WI38 (cell line): ENCODE measurements at regions not wholly inside any gene's neighbourhood (a gene's known extent, or its start where the extent isn't known, plus 50 kb on each side); places are given as distances from the start of the nearest gene placed in this dataset.

Source experiments
- H3K4me3 ChIP-seq: 2 replicates; pipeline ENCODE4 v1.5.1; 2011; ENCODE audit warnings: low read depth, mild to moderate bottlenecking, control low read depth, low read length
- CTCF ChIP-seq: IDR thresholded peaks from 2 replicates; pipeline ENCODE4 v1.5.1; 2012; ENCODE audit warnings: low read depth, mild to moderate bottlenecking, control low read depth, low read length

GRCh38 chr11:112658431-112658878 is 302.8 kb upstream of the NCAM1 start:
- no peak overlapping the region for H3K4me3 ChIP-seq
- TF ChIP-seq CTCF = no peak

DNA sequence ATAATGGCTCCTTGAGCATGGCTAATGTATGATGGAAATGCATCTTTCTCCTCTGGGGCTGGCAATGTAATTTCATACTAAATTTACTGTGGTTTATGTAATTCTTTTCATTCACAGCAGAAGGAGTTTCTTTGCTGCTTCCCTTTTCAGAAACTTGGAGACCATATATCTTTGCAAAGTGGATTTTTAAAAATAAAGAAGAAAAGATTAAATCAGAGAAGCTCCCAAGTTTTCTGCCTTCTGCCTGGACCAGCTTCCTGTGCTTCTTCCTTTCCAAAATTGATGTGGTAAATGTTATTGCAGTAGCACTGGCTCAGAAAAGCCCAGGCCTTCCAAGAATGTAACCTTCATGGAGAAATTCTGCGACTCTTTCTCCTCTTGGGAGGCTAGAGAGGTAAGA is 300.1 kb upstream of the NCAM1 start:
- H3K4me3 ChIP-seq = no peak overlapping the region
- TF ChIP-seq CTCF = no peak

DNA sequence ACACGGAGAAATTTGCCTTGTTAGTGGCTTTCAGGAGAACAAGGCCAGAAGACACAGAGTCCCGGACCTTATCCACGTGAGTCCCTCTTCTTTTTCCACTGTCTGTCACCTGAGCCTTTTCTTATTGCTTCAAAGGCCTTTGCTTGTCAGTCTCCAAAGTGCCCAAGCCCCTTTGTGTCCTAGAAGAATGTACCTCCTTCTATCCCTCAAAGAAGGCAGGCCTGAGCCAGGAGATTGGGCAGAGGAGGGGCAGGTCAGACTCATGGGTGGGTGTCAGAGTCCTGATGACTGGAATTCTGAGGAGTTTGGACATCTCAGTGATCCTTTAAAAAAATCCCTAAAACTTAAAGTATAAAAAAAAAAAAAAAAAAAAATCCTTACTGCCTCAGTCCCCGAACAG is 299.6 kb upstream of the NCAM1 start:
- TF ChIP-seq CTCF = no peak

DNA sequence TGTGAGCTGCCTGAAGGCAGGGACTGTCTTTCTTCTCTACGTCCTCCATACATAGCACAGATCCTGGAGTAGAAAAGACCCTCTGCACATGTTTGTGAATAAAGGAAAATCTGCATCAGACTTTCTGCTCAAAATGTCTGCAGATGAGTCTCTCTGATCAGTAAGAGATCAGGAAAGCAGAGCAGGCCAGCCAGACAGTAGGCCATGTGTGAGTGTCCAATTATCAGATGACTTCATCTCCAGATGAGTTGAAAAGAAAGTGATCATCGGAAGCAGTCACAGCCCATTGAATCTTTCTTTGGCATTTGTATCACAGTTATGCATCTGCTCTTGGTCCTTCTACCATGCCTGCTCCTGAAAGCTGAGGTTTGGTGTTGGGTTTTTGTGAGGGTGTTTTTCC is 298.7 kb upstream of the NCAM1 start:
- TF ChIP-seq CTCF = no peak
- H3K4me3 ChIP-seq = no peak overlapping the region

More for the DNA sequence above, 299.6 kb upstream of the NCAM1 start:
- H3K4me3 ChIP-seq = no peak overlapping the region

DNA sequence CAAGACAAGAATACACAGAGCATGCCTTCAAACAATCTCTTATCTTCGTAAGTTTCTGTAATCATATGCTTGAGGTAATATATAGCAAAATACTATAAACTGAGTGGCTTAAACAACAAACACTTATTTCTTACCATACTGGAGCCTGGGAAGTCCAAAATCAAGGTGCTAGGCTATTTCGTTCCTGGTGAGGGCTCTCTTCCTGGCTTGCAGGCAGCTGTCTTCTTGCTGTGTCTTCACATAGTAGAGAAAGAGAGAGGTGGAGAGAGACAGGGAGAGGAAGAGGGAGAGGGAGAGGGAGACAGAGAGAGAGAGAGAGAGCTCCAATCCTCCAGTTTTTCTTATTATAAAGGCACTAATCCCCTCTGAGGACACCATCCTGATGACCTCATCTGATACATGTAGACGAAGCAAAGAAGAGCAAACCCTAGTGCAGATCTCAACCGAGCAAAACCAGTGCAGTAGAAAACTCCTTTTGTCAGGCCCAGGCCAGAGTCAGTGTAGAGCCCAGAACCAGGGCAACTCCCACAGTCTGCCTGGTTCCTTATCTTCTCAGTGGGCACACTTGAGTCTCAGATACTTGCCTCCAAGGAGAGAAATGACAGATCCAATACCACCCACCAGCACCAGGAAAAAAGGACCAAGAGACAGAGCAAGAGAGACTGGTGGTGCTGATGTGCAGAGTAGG is 297.1 kb upstream of the NCAM1 start:
- no peak overlapping the region for H3K4me3 ChIP-seq
- TF ChIP-seq CTCF = no peak

GRCh38 chr11:112665291-112665690 is 295.9 kb upstream of the NCAM1 start:
- TF ChIP-seq CTCF = no peak
- no peak overlapping the region for H3K4me3 ChIP-seq

GRCh38 chr11:112666253-112666652 is 295.0 kb upstream of the NCAM1 start:
- H3K4me3 ChIP-seq = no peak overlapping the region
- no peak for TF ChIP-seq CTCF
